CD14-positive monocyte (primary cell): ENCODE measurements at regions not wholly inside any gene's neighbourhood (a gene's known extent, or its start where the extent isn't known, plus 50 kb on each side); places are given as distances from the start of the nearest gene placed in this dataset.

Source experiments
- DNase-seq, 3 donors: peaks; one replicate each; pipeline ENCODE4 v3.0.0-alpha.2; 2011 to 2022
- H2AFZ ChIP-seq: 2 replicates; pipeline ENCODE4 v1.6.0; 2012; ENCODE audit warnings: mild to moderate bottlenecking, low read depth, low read length, inconsistent platforms; ENCODE audit not compliant: insufficient read depth, poor library complexity, severe bottlenecking
- H3K27ac ChIP-seq, 2 donors: 1 replicate in 1 of 2; 2 replicates in 1 of 2; pipeline ENCODE4 v1.5.1; 2012 to 2013; ENCODE audit warnings: low read length in 2 of 2, control low read depth in 1 of 2, inconsistent platforms in 1 of 2, low read depth in 1 of 2, mild to moderate bottlenecking in 1 of 2
- H3K27me3 ChIP-seq, 2 donors: one replicate each; pipeline versions ENCODE4 v1.6.0 to v1.6.1; 2011 to 2013; ENCODE audit warnings: low read length in 2 of 2; ENCODE audit not compliant: control insufficient read depth in 2 of 2, insufficient read depth in 2 of 2
- H3K36me3 ChIP-seq, 2 donors: replicated peaks in 1 of 2; 1 replicate in 1 of 2; 2 replicates in 1 of 2; pipeline versions ENCODE4 v1.5.1 to v1.6.1; 2012 to 2013; ENCODE audit warnings: low read length in 2 of 2, control low read depth in 1 of 2, inconsistent platforms in 1 of 2, mild to moderate bottlenecking in 1 of 2; ENCODE audit not compliant: insufficient read depth in 2 of 2, control insufficient read depth in 1 of 2
- H3K4me1 ChIP-seq, 2 donors: 1 replicate in 1 of 2; 2 replicates in 1 of 2; pipeline versions ENCODE4 v1.5.1 to v1.6.1; 2012 to 2013; ENCODE audit warnings: low read length in 2 of 2, control low read depth in 1 of 2, inconsistent platforms in 1 of 2, mild to moderate bottlenecking in 1 of 2, moderate library complexity in 1 of 2; ENCODE audit not compliant: insufficient read depth in 2 of 2, control insufficient read depth in 1 of 2
- H3K4me2 ChIP-seq: replicated peaks from 2 replicates; pipeline ENCODE3; 2012; ENCODE audit warnings: low read length, moderate library complexity, mild to moderate bottlenecking; ENCODE audit not compliant: poor library complexity, severe bottlenecking; ENCODE audit errors: extremely low read depth
- H3K4me3 ChIP-seq, 3 experiments: fragments of 200-600 bp in 1 of 3; sonication (generic) in 1 of 3; replicated peaks in 1 of 3; 1 replicate in 2 of 3; 2 replicates in 1 of 3; pipeline ENCODE4 v1.5.1; 2011 to 2013; ENCODE audit warnings: low read length in 3 of 3, mild to moderate bottlenecking in 3 of 3, control low read depth in 2 of 3, low read depth in 2 of 3, inconsistent platforms in 1 of 3, moderate library complexity in 1 of 3
- H3K79me2 ChIP-seq: 2 replicates; pipeline ENCODE4 v1.6.0; 2012; ENCODE audit warnings: mild to moderate bottlenecking, control low read depth, inconsistent platforms, low read length, moderate library complexity; ENCODE audit not compliant: insufficient read depth
- H3K9ac ChIP-seq: 2 replicates; pipeline ENCODE4 v1.6.0; 2017; ENCODE audit warnings: low read length, mild to moderate bottlenecking; ENCODE audit not compliant: insufficient read depth, poor library complexity, severe bottlenecking
- H3K9me3 ChIP-seq, 2 donors: replicated peaks in 1 of 2; 1 replicate in 1 of 2; 2 replicates in 1 of 2; pipeline versions ENCODE4 v1.5.1 to v1.6.1; 2012 to 2013; ENCODE audit warnings: low read length in 2 of 2, control low read depth in 1 of 2; ENCODE audit not compliant: control insufficient read depth in 1 of 2, insufficient read depth in 1 of 2
- H4K20me1 ChIP-seq: 2 replicates; pipeline ENCODE4 v1.6.0; 2012; ENCODE audit warnings: mild to moderate bottlenecking, low read length, control low read depth, moderate library complexity; ENCODE audit not compliant: insufficient read depth
- H3K27ac Mint-ChIP-seq, 7 donors: one replicate each; pipeline ENCODE4 v1.8.0; 2020; ENCODE audit warnings: mild to moderate bottlenecking in 7 of 7, mixed read lengths in 7 of 7, moderate library complexity in 6 of 7, inconsistent platforms in 2 of 7
- H3K27me3 Mint-ChIP-seq, 3 donors: one replicate each; pipeline ENCODE4 v1.8.0; 2021 to 2022; ENCODE audit warnings: low read depth in 3 of 3, mild to moderate bottlenecking in 3 of 3, mixed read lengths in 3 of 3, moderate library complexity in 3 of 3, inconsistent platforms in 1 of 3
- H3K36me3 Mint-ChIP-seq, 2 donors: one replicate each; pipeline ENCODE4 v1.8.0; 2020; ENCODE audit warnings: mixed read lengths in 2 of 2, inconsistent platforms in 1 of 2, mild to moderate bottlenecking in 1 of 2
- H3K4me1 Mint-ChIP-seq: one replicate; pipeline ENCODE4 v1.8.0; 2020; ENCODE audit warnings: mild to moderate bottlenecking, mixed read lengths
- H3K4me3 Mint-ChIP-seq, 2 donors: one replicate each; pipeline ENCODE4 v1.8.0; 2020; ENCODE audit warnings: mild to moderate bottlenecking in 2 of 2, mixed read lengths in 2 of 2, moderate library complexity in 1 of 2
- H3K9me3 Mint-ChIP-seq, 7 donors: one replicate each; pipeline ENCODE4 v1.8.0; 2020 to 2022; ENCODE audit warnings: mixed read lengths in 7 of 7, mild to moderate bottlenecking in 6 of 7, moderate library complexity in 6 of 7, inconsistent platforms in 2 of 7
- WGBS: methylation state at CpG from one replicate; pipeline ENCODE4 v1.1.5; 2013; ENCODE audit warnings: missing lambda C conversion rate; ENCODE audit not compliant: insufficient coverage; 5-methylcytosine and 5-hydroxymethylcytosine counted together
- intact Hi-C, 2 donors: fragments of 100-400 bp; cut with micrococcal nuclease; formaldehyde crosslinking; loops; one replicate each; pipeline versions ENCODE4 v1.15.0 to v1.15.1; 2023
- TF ChIP-seq, protein P1 (sequence below): fragments of 200-600 bp; IDR thresholded peaks from one replicate; pipeline ENCODE4 v1.8.0; 2022; ENCODE audit warnings: antibody characterized with exemption, mild to moderate bottlenecking

DNA sequence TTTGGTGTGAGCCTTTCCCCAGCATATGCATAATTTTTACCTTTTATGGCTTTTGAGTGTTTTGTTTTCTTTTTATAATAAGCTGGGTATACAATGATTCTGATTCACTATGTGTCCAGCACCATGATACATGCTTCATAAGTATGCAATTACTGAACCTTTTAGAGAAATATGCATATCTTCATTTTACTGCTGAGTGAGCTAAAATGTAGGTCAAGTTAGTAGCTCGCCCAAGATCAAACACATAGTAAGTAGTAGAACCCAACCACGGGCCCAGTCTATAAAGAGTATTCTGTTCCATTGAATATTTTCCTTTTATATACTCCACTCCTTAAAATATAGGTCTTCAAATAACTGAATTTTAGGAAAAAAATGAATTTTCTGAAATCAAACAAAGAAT lies 362.4 kb upstream of the HTR2C start:
- Mint-ChIP-seq H3K36me3 (no peaks in the 10 kb centered on the region), H3K27me3 (peaks cover 0 to 1% (median 0%) of the 10 kb centered on the region in 3 donors), H3K4me3 (no peak overlapping the region), H3K27ac (no peak overlapping the region), H3K4me1 (no peaks in the 10 kb centered on the region), H3K9me3 (peaks cover 0 to 3% (median 0%) of the 10 kb centered on the region in 7 donors)
- no peak overlapping the region for H3K27ac ChIP-seq
- no peaks in the 10 kb centered on the region for H4K20me1 ChIP-seq
- TF ChIP-seq, protein P1, sequence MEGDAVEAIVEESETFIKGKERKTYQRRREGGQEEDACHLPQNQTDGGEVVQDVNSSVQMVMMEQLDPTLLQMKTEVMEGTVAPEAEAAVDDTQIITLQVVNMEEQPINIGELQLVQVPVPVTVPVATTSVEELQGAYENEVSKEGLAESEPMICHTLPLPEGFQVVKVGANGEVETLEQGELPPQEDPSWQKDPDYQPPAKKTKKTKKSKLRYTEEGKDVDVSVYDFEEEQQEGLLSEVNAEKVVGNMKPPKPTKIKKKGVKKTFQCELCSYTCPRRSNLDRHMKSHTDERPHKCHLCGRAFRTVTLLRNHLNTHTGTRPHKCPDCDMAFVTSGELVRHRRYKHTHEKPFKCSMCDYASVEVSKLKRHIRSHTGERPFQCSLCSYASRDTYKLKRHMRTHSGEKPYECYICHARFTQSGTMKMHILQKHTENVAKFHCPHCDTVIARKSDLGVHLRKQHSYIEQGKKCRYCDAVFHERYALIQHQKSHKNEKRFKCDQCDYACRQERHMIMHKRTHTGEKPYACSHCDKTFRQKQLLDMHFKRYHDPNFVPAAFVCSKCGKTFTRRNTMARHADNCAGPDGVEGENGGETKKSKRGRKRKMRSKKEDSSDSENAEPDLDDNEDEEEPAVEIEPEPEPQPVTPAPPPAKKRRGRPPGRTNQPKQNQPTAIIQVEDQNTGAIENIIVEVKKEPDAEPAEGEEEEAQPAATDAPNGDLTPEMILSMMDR = no peak
- no peaks in the 10 kb centered on the region for H3K9me3 ChIP-seq
- no peaks in the 10 kb centered on the region for H3K4me1 ChIP-seq
- no peaks in the 10 kb centered on the region for H3K79me2 ChIP-seq
- intact Hi-C loops = no loop called here
- H3K27me3 ChIP-seq = no peaks in the 10 kb centered on the region
- no peak for DNase-seq
- no peaks in the 10 kb centered on the region for H3K36me3 ChIP-seq
- no peak overlapping the region for H2AFZ ChIP-seq
- no CpG with 5 or more reads among the region's 2 CpGs for WGBS
- no peak overlapping the region for H3K4me3 ChIP-seq
- H3K4me2 ChIP-seq = no peak overlapping the region
- no peak overlapping the region for H3K9ac ChIP-seq

- intact Hi-C loops = no loop called here
- no peak overlapping the region for H3K27ac ChIP-seq
Observed at GRCh38 chrX:114210879-114211278, 373.0 kb upstream of the HTR2C start.

More at GRCh38 chrX:114210879-114211278, 373.0 kb upstream of the HTR2C start:
- H3K27me3 Mint-ChIP-seq = peaks cover 0 to 3% (median 0%) of the 10 kb centered on the region in 3 donors
- H3K4me1 Mint-ChIP-seq = no peaks in the 10 kb centered on the region
- no CpG with 5 or more reads among the region's 3 CpGs for WGBS
- Histone ChIP-seq H3K9ac (no peak overlapping the region), H3K4me3 (no peak overlapping the region), H3K9me3 (no peaks in the 10 kb centered on the region), H3K4me2 (no peak overlapping the region), H3K4me1 (no peaks in the 10 kb centered on the region), H3K79me2 (no peaks in the 10 kb centered on the region), H3K27me3 (peaks cover 0 to 2% of the 10 kb centered on the region in 2 donors), H3K36me3 (no peaks in the 10 kb centered on the region), H4K20me1 (no peaks in the 10 kb centered on the region), H2AFZ (no peak overlapping the region)
- no peak overlapping the region for H3K4me3 Mint-ChIP-seq
- DNase-seq = no peak
- no peak overlapping the region for H3K27ac Mint-ChIP-seq
- H3K36me3 Mint-ChIP-seq = no peaks in the 10 kb centered on the region
- TF ChIP-seq, protein P1 = no peak
- peaks cover 0 to 4% (median 0%) of the 10 kb centered on the region in 7 donors for H3K9me3 Mint-ChIP-seq
